Midbrain (tissue), 1 donor: ENCODE measurements at regions not wholly inside any gene's neighbourhood (a gene's known extent, or its start where the extent isn't known, plus 50 kb on each side); places are given as distances from the start of the nearest gene placed in this dataset.
"Not testable (repeated sequence)": the region's sequence is repeated elsewhere in the genome, so short reads cannot be mapped to it uniquely, and the experiment has no call there.

Experiments used
- DNase-seq: peaks from one replicate; lab custom pipeline; 2025; lab: John Stamatoyannopoulos, UW

GRCh38 chr21:20353351-20353750, 644.9 kb upstream of the NCAM2 start:
- DNase-seq: no peak

- no peak for DNase-seq
Observed at GRCh38 chr21:20373031-20373430, 625.2 kb upstream of the NCAM2 start.

GRCh38 chr21:20377250-20377649, 621.0 kb upstream of the NCAM2 start:
- no peak for DNase-seq

DNA sequence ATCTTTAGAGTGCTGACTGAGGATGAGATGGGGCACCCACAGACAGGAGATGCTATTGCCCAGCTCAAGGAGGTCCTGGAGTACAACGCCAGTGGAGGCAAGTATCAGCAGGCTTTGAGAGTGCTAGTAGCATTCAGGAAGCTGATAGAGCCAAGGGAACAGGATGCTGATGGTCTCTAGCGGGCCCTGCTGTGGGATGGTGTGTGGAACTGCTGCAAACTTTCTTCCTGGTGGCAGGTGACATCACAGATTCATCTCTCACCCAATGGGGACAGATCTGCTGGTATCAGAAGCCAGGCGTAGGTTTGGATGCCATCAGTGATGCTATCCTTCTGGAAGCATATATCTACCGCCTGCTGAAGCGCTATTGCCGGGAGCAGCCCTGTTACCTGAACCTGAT, 609.8 kb upstream of the NCAM2 start:
- DNase-seq: no peak

- DNase-seq: no peak
Observed at GRCh38 chr21:20396798-20397197, 601.4 kb upstream of the NCAM2 start.

GRCh38 chr21:20404915-20405314, 593.3 kb upstream of the NCAM2 start:
- DNase-seq: no peak

GRCh38 chr21:20418353-20418752, 579.9 kb upstream of the NCAM2 start:
- DNase-seq: no peak

- DNase-seq: no peak
Observed at GRCh38 chr21:20419772-20420171, 578.4 kb upstream of the NCAM2 start.

- DNase-seq: no peak
Observed at GRCh38 chr21:20424943-20425342, 573.3 kb upstream of the NCAM2 start.

GRCh38 chr21:20425856-20426255, 572.4 kb upstream of the NCAM2 start:
- no peak for DNase-seq

- DNase-seq: no peak
Observed at GRCh38 chr21:20440338-20440737, 557.9 kb upstream of the NCAM2 start.

DNA sequence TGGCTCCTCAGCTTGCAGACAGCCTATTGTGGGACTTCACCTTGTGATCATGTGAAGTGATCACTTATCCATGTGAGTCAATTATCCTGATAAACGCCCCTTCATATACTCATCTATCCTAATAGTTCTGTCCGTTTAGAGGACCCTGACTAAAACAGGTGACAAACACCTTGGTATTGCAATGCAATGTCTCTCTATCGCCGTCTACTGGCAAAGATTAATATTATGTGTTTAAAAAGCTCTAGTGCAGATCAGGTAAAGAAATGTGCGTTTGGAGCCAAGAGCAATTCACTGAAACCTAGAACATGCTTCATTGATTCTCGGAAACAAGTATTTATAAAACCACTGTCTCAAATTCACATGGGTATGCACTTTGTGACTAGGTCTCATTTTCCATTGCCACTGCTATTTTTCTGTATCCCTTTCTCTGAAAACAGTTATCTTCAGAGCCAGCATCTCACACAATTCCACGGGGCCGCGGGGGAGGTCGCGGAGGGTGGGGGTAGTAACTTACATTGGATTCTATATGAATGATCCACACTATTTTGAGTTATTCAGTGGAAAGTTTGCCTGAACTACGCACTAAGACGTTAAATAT, 554.6 kb upstream of the NCAM2 start:
- no peak for DNase-seq

GRCh38 chr21:20445971-20446370, 552.2 kb upstream of the NCAM2 start:
- no peak for DNase-seq

DNA sequence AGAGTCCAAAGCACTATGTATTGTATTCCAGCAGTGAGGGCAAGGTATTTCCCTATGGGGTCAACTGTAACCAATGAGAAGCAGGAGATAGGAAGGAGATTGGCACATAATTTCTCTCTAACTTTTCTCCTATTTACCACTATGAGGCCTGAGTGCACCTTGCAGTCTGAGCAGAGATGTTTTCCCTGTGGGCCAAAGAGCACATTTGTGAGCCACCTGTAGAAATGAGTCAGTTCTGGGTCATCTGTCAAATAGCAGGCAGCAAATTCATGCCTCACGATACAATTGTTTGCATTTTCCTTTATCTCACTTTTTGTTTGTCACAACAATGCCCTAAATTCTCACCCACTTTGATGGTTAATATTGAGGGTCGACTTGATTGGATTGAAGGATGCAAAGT, 547.2 kb upstream of the NCAM2 start:
- DNase-seq: no peak

GRCh38 chr21:20452935-20453334, 545.3 kb upstream of the NCAM2 start:
- no peak for DNase-seq

DNA sequence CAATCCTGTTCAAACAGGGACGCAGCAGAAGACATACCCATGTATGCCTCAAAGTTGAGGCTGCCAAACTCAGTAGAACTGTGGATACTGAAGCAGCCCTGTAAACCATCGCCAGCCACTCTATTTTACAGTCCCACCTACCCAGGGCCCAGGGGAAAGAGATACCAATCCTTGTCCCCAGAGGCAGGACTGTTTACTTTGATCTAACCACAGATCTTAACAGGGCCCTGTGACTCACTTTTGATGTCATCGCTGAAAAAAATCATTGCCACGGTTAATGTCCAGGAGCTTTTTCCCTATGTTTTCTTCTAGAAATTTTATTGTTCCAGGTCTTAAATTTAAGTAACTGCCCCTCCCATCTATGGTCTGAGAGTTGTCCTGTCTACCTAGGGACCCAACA, 538.4 kb upstream of the NCAM2 start:
- DNase-seq: no peak

- no peak for DNase-seq
Observed at GRCh38 chr21:20463362-20463761, 534.8 kb upstream of the NCAM2 start.

- no peak for DNase-seq
Observed at GRCh38 chr21:20469361-20469760, 528.8 kb upstream of the NCAM2 start.

GRCh38 chr21:20486303-20486702, 511.9 kb upstream of the NCAM2 start:
- DNase-seq: no peak

GRCh38 chr21:20502915-20503314, 495.3 kb upstream of the NCAM2 start:
- DNase-seq: not testable (repeated sequence)

GRCh38 chr21:20507783-20508182, 490.4 kb upstream of the NCAM2 start:
- no peak for DNase-seq

- DNase-seq: no peak
Observed at GRCh38 chr21:20511216-20511880, 486.9 kb upstream of the NCAM2 start.

- no peak for DNase-seq
Observed at GRCh38 chr21:20515446-20515845, 482.8 kb upstream of the NCAM2 start.

- no peak for DNase-seq
Observed at GRCh38 chr21:20519076-20519475, 479.1 kb upstream of the NCAM2 start.
